ENCODE measurements at regions not wholly inside any gene's neighbourhood (a gene's known extent, or its start where the extent isn't known, plus 50 kb on each side); places are given as distances from the start of the nearest gene placed in this dataset.

GRCh38 chr12:87406926-87407325, 622.3 kb downstream of the C12orf50 start:
- TF ChIP-seq CTCF (optimal IDR thresholded peaks at IDR 0.05 in 1 of 3, IDR thresholded peaks at IDR 0.05 in 1 of 3, conservative IDR thresholded peaks at IDR 0.05 in 1 of 3; ENCODE audit: extremely low read depth in 1 of 3, insufficient read depth in 2 of 3, low read length in 3 of 3) (no peak), EZH2 (IDR thresholded peaks at IDR 0.05; ENCODE audit: low read length) (no peak)

Data from keratinocyte (primary cell).